IMR-90 (cell line): ENCODE measurements at regions not wholly inside any gene's neighbourhood (a gene's known extent, or its start where the extent isn't known, plus 50 kb on each side); places are given as distances from the start of the nearest gene placed in this dataset.

Source experiments
- ATAC-seq: fragments of 200-7000 bp; cut with Tn5 transposase; 2 replicates; pipeline ENCODE4 v1.9.1; 2020; ENCODE audit warnings: low read depth, mild to moderate bottlenecking, moderate library complexity
- BruUV-seq: library from RNA; stranded (reverse); fragments of 400-500 nt; replicated peaks from 2 replicates; lab custom pipeline; 2021; lab: Mats Ljungman, UMichigan
- CTCF ChIA-PET: fragments of 300-600 bp; formaldehyde crosslinking; extraction: SDS; loops from one replicate; lab custom pipeline; 2021; ENCODE audit warnings: antibody characterized with exemption; lab: Yijun Ruan, JAX
- POLR2A ChIA-PET: fragments of 300-600 bp; sonication (Branson Sonifier 250); formaldehyde crosslinking; loops from one replicate; lab custom pipeline; 2022; ENCODE audit warnings: antibody characterized with exemption; ENCODE audit not compliant: unreplicated experiment; lab: Charles Lee
- DNase-seq: peaks from one replicate; pipeline ENCODE4 v3.0.0; 2013
- H2AFZ ChIP-seq: replicated peaks from 2 replicates; pipeline ENCODE3; 2013; ENCODE audit warnings: low read length, mild to moderate bottlenecking; ENCODE audit not compliant: poor library complexity
- H2AK5ac ChIP-seq: 2 replicates; pipeline ENCODE4 v1.6.1; 2013; ENCODE audit warnings: low read depth, low read length, inconsistent platforms
- H2AK9ac ChIP-seq: replicated peaks from 2 replicates; pipeline ENCODE3; 2013; ENCODE audit warnings: mild to moderate bottlenecking, low read depth, low read length, moderate library complexity; ENCODE audit not compliant: poor library complexity
- H2BK120ac ChIP-seq: 2 replicates; pipeline ENCODE4 v1.6.1; 2013; ENCODE audit warnings: low read depth, low read length, inconsistent platforms
- H2BK15ac ChIP-seq: 3 replicates; pipeline ENCODE4 v1.6.1; 2013; ENCODE audit warnings: low read depth, low read length, inconsistent platforms
- H2BK20ac ChIP-seq: 2 replicates; pipeline ENCODE4 v1.6.1; 2013; ENCODE audit warnings: low read depth, mild to moderate bottlenecking, inconsistent platforms, low read length, moderate library complexity
- H2BK5ac ChIP-seq: 2 replicates; pipeline ENCODE4 v1.6.1; 2013; ENCODE audit warnings: mild to moderate bottlenecking, low read depth, low read length, inconsistent platforms; ENCODE audit not compliant: poor library complexity, severe bottlenecking
- H3K14ac ChIP-seq: replicated peaks from 2 replicates; pipeline ENCODE4 v1.6.1; 2013; ENCODE audit warnings: low read depth, low read length, inconsistent platforms
- H3K18ac ChIP-seq: 2 replicates; pipeline ENCODE4 v1.6.1; 2013; ENCODE audit warnings: low read depth, low read length, control low read depth
- H3K23ac ChIP-seq: 2 replicates; pipeline ENCODE4 v1.6.1; 2013; ENCODE audit warnings: low read depth, low read length, inconsistent platforms
- H3K27ac ChIP-seq: 2 replicates; pipeline ENCODE4 v1.5.1; 2013; ENCODE audit warnings: mild to moderate bottlenecking, control low read depth, low read length; ENCODE audit not compliant: insufficient read depth
- H3K27me3 ChIP-seq: 2 replicates; pipeline ENCODE4 v1.6.1; 2013; ENCODE audit warnings: low read length; ENCODE audit not compliant: control insufficient read depth, insufficient read depth
- H3K36me3 ChIP-seq: 2 replicates; pipeline ENCODE4 v1.6.1; 2013; ENCODE audit warnings: low read length, mixed read lengths; ENCODE audit not compliant: control insufficient read depth, insufficient read depth
- H3K4ac ChIP-seq: 2 replicates; pipeline ENCODE4 v1.6.1; 2013; ENCODE audit warnings: low read depth, low read length, inconsistent platforms
- H3K4me1 ChIP-seq: 2 replicates; pipeline ENCODE4 v1.6.1; 2013; ENCODE audit warnings: low read length, mixed read lengths; ENCODE audit not compliant: control insufficient read depth, insufficient read depth
- H3K4me2 ChIP-seq: 2 replicates; pipeline ENCODE4 v1.6.1; 2013; ENCODE audit warnings: low read depth, mild to moderate bottlenecking, control low read depth, low read length, moderate library complexity
- H3K4me3 ChIP-seq: 2 replicates; pipeline ENCODE4 v1.5.1; 2013; ENCODE audit warnings: low read depth, mild to moderate bottlenecking, control low read depth, low read length, moderate library complexity; ENCODE audit not compliant: insufficient read depth
- H3K56ac ChIP-seq: 2 replicates; pipeline ENCODE4 v1.6.1; 2013; ENCODE audit warnings: low read length, inconsistent platforms; ENCODE audit not compliant: insufficient read depth; ENCODE audit errors: extremely low read depth
- H3K79me1 ChIP-seq, 2 experiments: 2 replicates each; pipeline ENCODE4 v1.6.1; 2013; ENCODE audit warnings: low read length in 2 of 2, inconsistent platforms in 1 of 2, low read depth in 1 of 2
- H3K9ac ChIP-seq: 2 replicates; pipeline ENCODE4 v1.6.1; 2013; ENCODE audit warnings: low read depth, low read length, control low read depth
- H3K9me1 ChIP-seq: 2 replicates; pipeline ENCODE4 v1.6.1; 2013; ENCODE audit warnings: low read length, inconsistent platforms; ENCODE audit not compliant: insufficient read depth
- H3K9me3 ChIP-seq: 2 replicates; pipeline ENCODE4 v1.6.1; 2013; ENCODE audit warnings: low read length; ENCODE audit not compliant: control insufficient read depth, insufficient read depth
- H4K20me1 ChIP-seq: 2 replicates; pipeline ENCODE4 v1.6.1; 2013; ENCODE audit warnings: low read length, inconsistent platforms; ENCODE audit not compliant: insufficient read depth
- H4K5ac ChIP-seq: 2 replicates; pipeline ENCODE4 v1.6.1; 2013; ENCODE audit warnings: mild to moderate bottlenecking, low read depth, low read length, control low read depth
- H4K8ac ChIP-seq, 2 experiments: 2 replicates each; pipeline ENCODE4 v1.6.1; 2013; ENCODE audit warnings: low read depth in 2 of 2, low read length in 2 of 2, control low read depth in 1 of 2, inconsistent platforms in 1 of 2
- H4K91ac ChIP-seq: 2 replicates; pipeline ENCODE4 v1.6.1; 2013; ENCODE audit warnings: low read depth, low read length, inconsistent platforms; ENCODE audit not compliant: insufficient read depth
- BHLHE40 ChIP-seq: fragments of 150-350 bp; IDR thresholded peaks from 2 replicates; pipeline ENCODE4 v1.6.1; 2016; ENCODE audit warnings: mild to moderate bottlenecking, low read depth, low read length
- CEBPB ChIP-seq: IDR thresholded peaks from 2 replicates; pipeline ENCODE4 v1.6.1; 2012; ENCODE audit warnings: low read depth, low read length, improper control_type of control experiment
- FOS ChIP-seq: fragments of 150-350 bp; IDR thresholded peaks from 2 replicates; pipeline ENCODE4 v1.6.1; 2016; ENCODE audit warnings: low read depth, low read length
- MAFK ChIP-seq: IDR thresholded peaks from 2 replicates; pipeline ENCODE4 v1.6.1; 2012; ENCODE audit warnings: low read depth, low read length, improper control_type of control experiment
- MXI1 ChIP-seq: IDR thresholded peaks from 2 replicates; pipeline ENCODE4 v1.6.1; 2012; ENCODE audit warnings: low read depth, mild to moderate bottlenecking, low read length, moderate library complexity, borderline replicate concordance
- NFE2L2 ChIP-seq: fragments of 150-350 bp; IDR thresholded peaks from 2 replicates; pipeline ENCODE4 v1.6.1; 2016; ENCODE audit warnings: low read depth, mild to moderate bottlenecking, low read length
- POLR2A ChIP-seq: IDR thresholded peaks from 2 replicates; pipeline ENCODE4 v1.6.1; 2012; ENCODE audit warnings: mild to moderate bottlenecking, low read depth, low read length
- RAD21 ChIP-seq: IDR thresholded peaks from 2 replicates; pipeline ENCODE4 v1.6.1; 2012; ENCODE audit warnings: low read length, improper control_type of control experiment
- RCOR1 ChIP-seq: IDR thresholded peaks from 2 replicates; pipeline ENCODE4 v1.6.1; 2012; ENCODE audit warnings: mild to moderate bottlenecking, low read length, improper control_type of control experiment; ENCODE audit not compliant: insufficient replicate concordance
- RFX5 ChIP-seq: IDR thresholded peaks from 2 replicates; pipeline ENCODE4 v1.8.0; 2012; ENCODE audit warnings: low read depth, mild to moderate bottlenecking, low read length, moderate library complexity
- SMC3 ChIP-seq: fragments of 150-350 bp; IDR thresholded peaks from 2 replicates; pipeline ENCODE4 v1.6.1; 2016; ENCODE audit warnings: low read depth, mild to moderate bottlenecking, antibody characterized with exemption, low read length, moderate library complexity
- WGBS, 2 experiments: methylation state at CpG; one replicate each; pipeline versions ENCODE4 v1.1.5 to v1.1.7; 2013; ENCODE audit warnings: missing lambda C conversion rate in 2 of 2; ENCODE audit not compliant: insufficient read length in 1 of 2; ENCODE audit errors: extremely low coverage in 2 of 2; 5-methylcytosine and 5-hydroxymethylcytosine counted together
- dilution Hi-C: fragments of 300-500 bp; cut with HindIII; formaldehyde crosslinking; loops from one replicate; pipeline ENCODE4 v1.14.3; 2018; ENCODE audit warnings: low sequenced_read_pairs; ENCODE audit not compliant: unreplicated experiment
- in situ Hi-C: fragments of 300-500 bp; cut with MboI; formaldehyde crosslinking; loops from 3 replicates; pipeline ENCODE4 v1.14.3; 2019; ENCODE audit warnings: low sequenced_read_pairs, inconsistent platforms, mixed read lengths
- intact Hi-C: fragments of 100-400 bp; cut with micrococcal nuclease; formaldehyde crosslinking; loops from 2 replicates; pipeline ENCODE4 v1.10.0; 2022
- TF ChIP-seq, protein P1 (sequence below): conservative IDR thresholded peaks from 2 replicates; pipeline ENCODE4 v1.5.1; 2012; ENCODE audit warnings: mild to moderate bottlenecking, low read depth, low read length, improper control_type of control experiment
- TF ChIP-seq, protein P2 (sequence below): fragments of 150-350 bp; IDR thresholded peaks from 2 replicates; pipeline ENCODE4 v1.6.1; 2016; ENCODE audit warnings: low read depth, mild to moderate bottlenecking, low read length, moderate library complexity, borderline replicate concordance
- TF ChIP-seq, protein P3 (sequence below): fragments of 150-350 bp; IDR thresholded peaks from 2 replicates; pipeline ENCODE4 v1.6.1; 2017; ENCODE audit warnings: mild to moderate bottlenecking, antibody characterized with exemption, low read length, low read depth

DNA sequence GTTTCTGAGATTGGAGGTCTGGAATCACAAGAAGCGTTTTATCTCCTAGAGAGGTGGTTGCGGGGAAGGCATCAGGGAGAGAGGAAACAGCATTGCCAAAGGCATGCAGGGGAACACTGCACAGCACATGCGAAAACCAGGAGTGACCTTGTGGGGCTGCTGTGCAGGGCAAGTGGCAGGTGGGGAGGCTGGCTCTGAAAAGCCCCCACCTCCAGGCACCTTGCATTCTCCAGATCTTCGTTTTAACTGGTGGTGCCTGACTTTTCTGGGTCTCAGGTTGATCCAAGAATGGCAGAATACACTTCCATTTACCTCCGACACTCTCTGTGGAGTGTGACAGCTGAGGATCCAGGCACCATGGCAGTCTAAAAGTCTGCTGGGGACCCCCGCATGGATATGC is 209.4 kb upstream of the LEF1 start:
- no peaks in the 10 kb centered on the region for H3K4me1 ChIP-seq
- dilution Hi-C loops: no loop called here
- no peak overlapping the region for H4K5ac ChIP-seq
- no TSS peak for BruUV-seq
- no peaks in the 10 kb centered on the region for H3K9me3 ChIP-seq
- peaks cover 13% of the 10 kb centered on the region for H3K27me3 ChIP-seq
- H3K4me2 ChIP-seq: no peak overlapping the region
- intact Hi-C loops: no loop called here
- no peak overlapping the region for H2AK5ac ChIP-seq
- no peak overlapping the region for H2BK20ac ChIP-seq
- H3K36me3 ChIP-seq: no peaks in the 10 kb centered on the region
- no peaks in the 10 kb centered on the region for H3K9me1 ChIP-seq
- no peak overlapping the region for H2BK15ac ChIP-seq
- ATAC-seq: no peak
- ChIA-PET POLR2A (no interaction called here), CTCF (no interaction called here)
- no peak overlapping the region for H2BK5ac ChIP-seq
- H3K27ac ChIP-seq: no peak overlapping the region
- no peak overlapping the region for H3K23ac ChIP-seq
- H3K56ac ChIP-seq: no peak overlapping the region
- no peaks in the 10 kb centered on the region for H3K79me1 ChIP-seq
- H3K9ac ChIP-seq: no peak overlapping the region
- TF ChIP-seq, protein P1, sequence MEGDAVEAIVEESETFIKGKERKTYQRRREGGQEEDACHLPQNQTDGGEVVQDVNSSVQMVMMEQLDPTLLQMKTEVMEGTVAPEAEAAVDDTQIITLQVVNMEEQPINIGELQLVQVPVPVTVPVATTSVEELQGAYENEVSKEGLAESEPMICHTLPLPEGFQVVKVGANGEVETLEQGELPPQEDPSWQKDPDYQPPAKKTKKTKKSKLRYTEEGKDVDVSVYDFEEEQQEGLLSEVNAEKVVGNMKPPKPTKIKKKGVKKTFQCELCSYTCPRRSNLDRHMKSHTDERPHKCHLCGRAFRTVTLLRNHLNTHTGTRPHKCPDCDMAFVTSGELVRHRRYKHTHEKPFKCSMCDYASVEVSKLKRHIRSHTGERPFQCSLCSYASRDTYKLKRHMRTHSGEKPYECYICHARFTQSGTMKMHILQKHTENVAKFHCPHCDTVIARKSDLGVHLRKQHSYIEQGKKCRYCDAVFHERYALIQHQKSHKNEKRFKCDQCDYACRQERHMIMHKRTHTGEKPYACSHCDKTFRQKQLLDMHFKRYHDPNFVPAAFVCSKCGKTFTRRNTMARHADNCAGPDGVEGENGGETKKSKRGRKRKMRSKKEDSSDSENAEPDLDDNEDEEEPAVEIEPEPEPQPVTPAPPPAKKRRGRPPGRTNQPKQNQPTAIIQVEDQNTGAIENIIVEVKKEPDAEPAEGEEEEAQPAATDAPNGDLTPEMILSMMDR: no peak
- no peak for TF ChIP-seq RFX5
- no peak for TF ChIP-seq POLR2A
- no peak for TF ChIP-seq MXI1
- TF ChIP-seq RCOR1: no peak
- no peak for TF ChIP-seq MAFK
- no peak for TF ChIP-seq BHLHE40
- TF ChIP-seq, protein P2, sequence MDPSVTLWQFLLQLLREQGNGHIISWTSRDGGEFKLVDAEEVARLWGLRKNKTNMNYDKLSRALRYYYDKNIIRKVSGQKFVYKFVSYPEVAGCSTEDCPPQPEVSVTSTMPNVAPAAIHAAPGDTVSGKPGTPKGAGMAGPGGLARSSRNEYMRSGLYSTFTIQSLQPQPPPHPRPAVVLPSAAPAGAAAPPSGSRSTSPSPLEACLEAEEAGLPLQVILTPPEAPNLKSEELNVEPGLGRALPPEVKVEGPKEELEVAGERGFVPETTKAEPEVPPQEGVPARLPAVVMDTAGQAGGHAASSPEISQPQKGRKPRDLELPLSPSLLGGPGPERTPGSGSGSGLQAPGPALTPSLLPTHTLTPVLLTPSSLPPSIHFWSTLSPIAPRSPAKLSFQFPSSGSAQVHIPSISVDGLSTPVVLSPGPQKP: no peak
- TF ChIP-seq SMC3: no peak
- no peak for TF ChIP-seq FOS
- TF ChIP-seq NFE2L2: no peak
- TF ChIP-seq CEBPB: no peak
- TF ChIP-seq, protein P3, sequence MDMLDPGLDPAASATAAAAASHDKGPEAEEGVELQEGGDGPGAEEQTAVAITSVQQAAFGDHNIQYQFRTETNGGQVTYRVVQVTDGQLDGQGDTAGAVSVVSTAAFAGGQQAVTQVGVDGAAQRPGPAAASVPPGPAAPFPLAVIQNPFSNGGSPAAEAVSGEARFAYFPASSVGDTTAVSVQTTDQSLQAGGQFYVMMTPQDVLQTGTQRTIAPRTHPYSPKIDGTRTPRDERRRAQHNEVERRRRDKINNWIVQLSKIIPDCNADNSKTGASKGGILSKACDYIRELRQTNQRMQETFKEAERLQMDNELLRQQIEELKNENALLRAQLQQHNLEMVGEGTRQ: no peak
- no peak for TF ChIP-seq RAD21
- DNase-seq: no peak
- 71% methylated on average over 2 of the region's 6 CpGs; no CpG with 5 or more reads in 1 of the 2 experiments for WGBS, 2 experiments
- no peak overlapping the region for H3K4ac ChIP-seq
- H4K91ac ChIP-seq: no peak overlapping the region
- in situ Hi-C loops: no loop called here
- no peak overlapping the region for H2BK120ac ChIP-seq
- H2AK9ac ChIP-seq: no peak overlapping the region
- no peaks in the 10 kb centered on the region for H4K20me1 ChIP-seq
- no peak overlapping the region for H3K14ac ChIP-seq
- H4K8ac ChIP-seq: no peak overlapping the region
- H3K4me3 ChIP-seq: no peak overlapping the region
- H3K18ac ChIP-seq: no peak overlapping the region
- no peak overlapping the region for H2AFZ ChIP-seq
